MCF 10A (cell line): ENCODE measurements at regions not wholly inside any gene's neighbourhood (a gene's known extent, or its start where the extent isn't known, plus 50 kb on each side); places are given as distances from the start of the nearest gene placed in this dataset.

ENCODE experiments used
- BruUV-seq: library from RNA; stranded (reverse); fragments of 400-500 nt; replicated peaks from 2 replicates; lab custom pipeline; 2021; lab: Mats Ljungman, UMichigan
- CTCF ChIA-PET: fragments of 300-600 bp; sonication (Branson Sonifier 250); formaldehyde crosslinking; extraction: SDS; loops from one replicate; lab custom pipeline; 2021; ENCODE audit warnings: antibody characterized with exemption, inconsistent platforms; lab: Yijun Ruan, JAX
- POLR2A ChIA-PET: fragments of 300-600, 350-650 bp; sonication (Branson Sonifier 250); formaldehyde crosslinking; extraction: SDS; loops from one replicate; lab custom pipeline; 2020; ENCODE audit warnings: antibody characterized with exemption, inconsistent platforms; lab: Yijun Ruan, JAX
- DNase-seq: peaks from one replicate; pipeline ENCODE4 v3.0.0-alpha.2; 2018; ENCODE audit not compliant: unreplicated experiment
- H3K27ac Mint-ChIP-seq: one replicate; pipeline ENCODE4 v1.8.0; 2022; ENCODE audit warnings: mild to moderate bottlenecking, low read depth, mixed read lengths; ENCODE audit not compliant: unreplicated experiment
- H3K27me3 Mint-ChIP-seq: one replicate; pipeline ENCODE4 v1.8.0; 2022; ENCODE audit warnings: mixed read lengths; ENCODE audit not compliant: insufficient read depth, unreplicated experiment
- H3K36me3 Mint-ChIP-seq: one replicate; pipeline ENCODE4 v1.8.0; 2022; ENCODE audit warnings: mild to moderate bottlenecking, moderate library complexity, mixed read lengths; ENCODE audit not compliant: insufficient read depth, unreplicated experiment
- H3K4me1 Mint-ChIP-seq: one replicate; pipeline ENCODE4 v1.8.0; 2022; ENCODE audit warnings: mixed read lengths; ENCODE audit not compliant: insufficient read depth, unreplicated experiment
- H3K4me3 Mint-ChIP-seq: one replicate; pipeline ENCODE4 v1.8.0; 2022; ENCODE audit warnings: mild to moderate bottlenecking, moderate library complexity, mixed read lengths; ENCODE audit not compliant: unreplicated experiment
- H3K9me3 Mint-ChIP-seq: one replicate; pipeline ENCODE4 v1.8.0; 2022; ENCODE audit warnings: mixed read lengths; ENCODE audit not compliant: unreplicated experiment
- CTCF ChIP-seq: fragments of 200-600 bp; IDR thresholded peaks from one replicate; pipeline ENCODE4 v1.8.0; 2022; ENCODE audit warnings: antibody characterized with exemption, mild to moderate bottlenecking; ENCODE audit not compliant: unreplicated experiment
- intact Hi-C: fragments of 100-400 bp; cut with micrococcal nuclease; formaldehyde crosslinking; loops from 2 replicates; pipeline ENCODE4 v1.14.1; 2022

- Mint-ChIP-seq H3K27ac (no peak overlapping the region), H3K36me3 (no peaks in the 10 kb centered on the region), H3K4me3 (no peak overlapping the region), H3K9me3 (no peaks in the 10 kb centered on the region), H3K27me3 (peaks cover 9% of the 10 kb centered on the region), H3K4me1 (no peaks in the 10 kb centered on the region)
- BruUV-seq, result no TSS peak
- TF ChIP-seq CTCF, result no peak
- intact Hi-C loops, result no loop called here
- ChIA-PET POLR2A (no interaction called here), CTCF (no interaction called here)
- no peak for DNase-seq
Measured at GRCh38 chr3:146770301-146770700, 165.2 kb upstream of the PLSCR5 start.

- H3K4me1 Mint-ChIP-seq, result no peaks in the 10 kb centered on the region
- POLR2A ChIA-PET, result no interaction called here
- no peak overlapping the region for H3K27ac Mint-ChIP-seq
- CTCF ChIA-PET, result no interaction called here
- BruUV-seq, result no TSS peak
- no peak for DNase-seq
- intact Hi-C loops, result no loop called here
- peaks cover 73% of the 10 kb centered on the region for H3K27me3 Mint-ChIP-seq
- no peaks in the 10 kb centered on the region for H3K9me3 Mint-ChIP-seq
- TF ChIP-seq CTCF, result no peak
- no peaks in the 10 kb centered on the region for H3K36me3 Mint-ChIP-seq
- no peak overlapping the region for H3K4me3 Mint-ChIP-seq
Measured at GRCh38 chr3:146757759-146758158, 152.6 kb upstream of the PLSCR5 start.

- DNase-seq, result no peak
- ChIA-PET POLR2A (no interaction called here), CTCF (no interaction called here)
- peaks cover 44% of the 10 kb centered on the region for H3K27me3 Mint-ChIP-seq
- no peak for TF ChIP-seq CTCF
- no peak overlapping the region for H3K27ac Mint-ChIP-seq
- H3K36me3 Mint-ChIP-seq, result no peaks in the 10 kb centered on the region
- H3K9me3 Mint-ChIP-seq, result no peaks in the 10 kb centered on the region
- BruUV-seq, result no TSS peak
- intact Hi-C loops, result no loop called here
- no peak overlapping the region for H3K4me3 Mint-ChIP-seq
- H3K4me1 Mint-ChIP-seq, result no peaks in the 10 kb centered on the region
Measured at GRCh38 chr3:146750196-146750595, 145.1 kb upstream of the PLSCR5 start.

- intact Hi-C loops, result loop anchor here (1.0 kb wide), 1 partner anchor 443 kb away; no protein-coding TSS in a partner anchor
- peak; percentile 13 for DNase-seq
- no peak overlapping the region for H3K27ac Mint-ChIP-seq
- no TSS peak for BruUV-seq
- TF ChIP-seq CTCF, result no peak
- no peak overlapping the region for H3K4me3 Mint-ChIP-seq
- ChIA-PET CTCF (interaction anchor here (0.7 to 2.0 kb wide), 2 partner anchors 444 to 1060 kb away, joined by 3 to 8 read pairs; no protein-coding TSS in a partner anchor), POLR2A (no interaction called here)
- peaks cover 32% of the 10 kb centered on the region for H3K27me3 Mint-ChIP-seq
- H3K36me3 Mint-ChIP-seq, result no peaks in the 10 kb centered on the region
- H3K9me3 Mint-ChIP-seq, result no peaks in the 10 kb centered on the region
- no peaks in the 10 kb centered on the region for H3K4me1 Mint-ChIP-seq
Measured at GRCh38 chr3:146747928-146748327, 142.8 kb upstream of the PLSCR5 start.
